GM20431 (cell line): ENCODE measurements at regions not wholly inside any gene's neighbourhood (a gene's known extent, or its start where the extent isn't known, plus 50 kb on each side); places are given as distances from the start of the nearest gene placed in this dataset.

Source experiments
- in situ Hi-C: fragments of 300-500 bp; cut with MseI, MboI; formaldehyde crosslinking; loops from one replicate; pipeline ENCODE4 v1.15.0; 2020; ENCODE audit warnings: low sequenced_read_pairs; ENCODE audit not compliant: unreplicated experiment

GRCh38 chr20:61168605-61169004 lies 83.5 kb upstream of the CDH4 start:
- in situ Hi-C loops = no loop called here

GRCh38 chr20:61169874-61170273 lies 82.2 kb upstream of the CDH4 start:
- in situ Hi-C loops = no loop called here

- in situ Hi-C loops = no loop called here
Measured at GRCh38 chr20:61170496-61171320, 81.4 kb upstream of the CDH4 start.

GRCh38 chr20:61173267-61173666 lies 78.8 kb upstream of the CDH4 start:
- in situ Hi-C loops = no loop called here

- in situ Hi-C loops = no loop called here
Measured at GRCh38 chr20:61173961-61174725, 77.9 kb upstream of the CDH4 start.

- in situ Hi-C loops = no loop called here
Measured at GRCh38 chr20:61176874-61177273, 75.2 kb upstream of the CDH4 start.

GRCh38 chr20:61178551-61179071 lies 73.5 kb upstream of the CDH4 start:
- in situ Hi-C loops = no loop called here

- in situ Hi-C loops = no loop called here
Measured at GRCh38 chr20:61184194-61184593, 67.9 kb upstream of the CDH4 start.

GRCh38 chr20:61185181-61185580 lies 66.9 kb upstream of the CDH4 start:
- in situ Hi-C loops = no loop called here

- in situ Hi-C loops = no loop called here
Measured at GRCh38 chr20:61185841-61186601, 66.0 kb upstream of the CDH4 start.

GRCh38 chr20:61186771-61187472 lies 65.1 kb upstream of the CDH4 start:
- in situ Hi-C loops = no loop called here

- in situ Hi-C loops = no loop called here
Measured at GRCh38 chr20:61189534-61189933, 62.5 kb upstream of the CDH4 start.

GRCh38 chr20:61191096-61191495 lies 61.0 kb upstream of the CDH4 start:
- in situ Hi-C loops = no loop called here

- in situ Hi-C loops = no loop called here
Measured at GRCh38 chr20:61192337-61192950, 59.6 kb upstream of the CDH4 start.

GRCh38 chr20:61193164-61193563 lies 58.9 kb upstream of the CDH4 start:
- in situ Hi-C loops = no loop called here
